ENCODE measurements at regions not wholly inside any gene's neighbourhood (a gene's known extent, or its start where the extent isn't known, plus 50 kb on each side); places are given as distances from the start of the nearest gene placed in this dataset.

GRCh38 chr4:41318839-41319530 is 62.3 kb downstream of the UCHL1 start:
- in situ Hi-C loops (cut with MboI): no loop called here
- H3K9ac ChIP-seq: no peak overlapping the region

GRCh38 chr4:41319553-41319952 is 62.8 kb downstream of the UCHL1 start:
- Histone ChIP-seq H3F3A (ENCODE audit: insufficient read depth) (no peaks in the 10 kb centered on the region), H3K4me2 (ENCODE audit: unreplicated experiment) (no peak overlapping the region), H3K27ac (no peak overlapping the region), H3K36me3 (ENCODE audit: low read depth) (no peaks in the 10 kb centered on the region), H3K27me3 (replicated peaks; ENCODE audit: insufficient read depth) (no peaks in the 10 kb centered on the region; the same call in 1 of the 2 replicates), H3K9me2 (ENCODE audit: insufficient read depth) (no peaks in the 10 kb centered on the region), H3K4me1 (ENCODE audit: insufficient read depth) (no peaks in the 10 kb centered on the region), H3K9me3 (ENCODE audit: low read depth) (no peaks in the 10 kb centered on the region), H3K79me2 (ENCODE audit: insufficient read depth) (no peaks in the 10 kb centered on the region), H4K20me1 (ENCODE audit: insufficient read depth) (no peaks in the 10 kb centered on the region), H3K9ac (no peak overlapping the region), H2AFZ (no peak overlapping the region), H3K4me3 (no peak overlapping the region)
- 31 to 44% methylated on average over 5 of the region's 5 CpGs for WGBS, 2 experiments (ENCODE audit: low coverage in 1 of 2, low lambda C conversion rate in 2 of 2, missing lambda C conversion rate in 2 of 2)
- no peak for TF ChIP-seq EZH2 (IDR thresholded peaks at IDR 0.05; ENCODE audit: insufficient read depth, poor library complexity, severe bottlenecking)
- no peak for TF ChIP-seq EZH2phosphoT487 (IDR thresholded peaks at IDR 0.05; ENCODE audit: insufficient read depth, low read depth)
- DNase-seq: no peak
- in situ Hi-C loops (cut with MboI): no loop called here

More at GRCh38 chr4:41318839-41319530, 62.3 kb downstream of the UCHL1 start:
- Histone ChIP-seq H4K20me1 (ENCODE audit: insufficient read depth) (no peaks in the 10 kb centered on the region), H3K36me3 (ENCODE audit: low read depth) (no peaks in the 10 kb centered on the region), H2AFZ (no peak overlapping the region), H3K9me3 (ENCODE audit: low read depth) (no peaks in the 10 kb centered on the region), H3K79me2 (ENCODE audit: insufficient read depth) (no peaks in the 10 kb centered on the region), H3K9me2 (ENCODE audit: insufficient read depth) (no peaks in the 10 kb centered on the region), H3K4me1 (ENCODE audit: insufficient read depth) (no peaks in the 10 kb centered on the region), H3F3A (ENCODE audit: insufficient read depth) (no peaks in the 10 kb centered on the region), H3K4me2 (ENCODE audit: unreplicated experiment) (no peak overlapping the region), H3K27me3 (replicated peaks; ENCODE audit: insufficient read depth) (no peaks in the 10 kb centered on the region; the same call in 1 of the 2 replicates), H3K4me3 (no peak overlapping the region), H3K27ac (no peak overlapping the region)
- peak; percentile 52 for DNase-seq
- TF ChIP-seq EZH2phosphoT487 (IDR thresholded peaks at IDR 0.05; ENCODE audit: insufficient read depth, low read depth) (no peak), EZH2 (IDR thresholded peaks at IDR 0.05; ENCODE audit: insufficient read depth, poor library complexity, severe bottlenecking) (no peak)
- 59 to 68% methylated on average over 6 of the region's 6 CpGs for WGBS, 2 experiments (ENCODE audit: low coverage in 1 of 2, low lambda C conversion rate in 2 of 2, missing lambda C conversion rate in 2 of 2)

- no peak for DNase-seq
- no peak overlapping the region for H3K27ac ChIP-seq
- 59 to 60% methylated on average over 1 of the region's 1 CpG for WGBS, 2 experiments (ENCODE audit: low coverage in 1 of 2, low lambda C conversion rate in 2 of 2, missing lambda C conversion rate in 2 of 2)
Measured at GRCh38 chr4:41320278-41320677, 63.5 kb downstream of the UCHL1 start.

GRCh38 chr4:41320786-41321185 is 64.1 kb downstream of the UCHL1 start:
- in situ Hi-C loops (cut with MboI): no loop called here
- no peaks in the 10 kb centered on the region for H3K36me3 ChIP-seq (ENCODE audit: low read depth)
- no peaks in the 10 kb centered on the region; the same call in 1 of the 2 replicates for H3K27me3 ChIP-seq (replicated peaks; ENCODE audit: insufficient read depth)
- no peak for TF ChIP-seq EZH2 (IDR thresholded peaks at IDR 0.05; ENCODE audit: insufficient read depth, poor library complexity, severe bottlenecking)
- TF ChIP-seq EZH2phosphoT487 (IDR thresholded peaks at IDR 0.05; ENCODE audit: insufficient read depth, low read depth): no peak
- H3F3A ChIP-seq (ENCODE audit: insufficient read depth): no peaks in the 10 kb centered on the region
- no peaks in the 10 kb centered on the region for H3K9me3 ChIP-seq (ENCODE audit: low read depth)
- DNase-seq: no peak
- WGBS, 2 experiments (ENCODE audit: low coverage in 1 of 2, low lambda C conversion rate in 2 of 2, missing lambda C conversion rate in 2 of 2): 23 to 47% methylated on average over 1 of the region's 1 CpG
- no peak overlapping the region for H2AFZ ChIP-seq
- H3K4me2 ChIP-seq (ENCODE audit: unreplicated experiment): no peak overlapping the region
- H3K79me2 ChIP-seq (ENCODE audit: insufficient read depth): no peaks in the 10 kb centered on the region
- H3K9ac ChIP-seq: no peak overlapping the region
- H3K4me3 ChIP-seq: no peak overlapping the region
- H4K20me1 ChIP-seq (ENCODE audit: insufficient read depth): no peaks in the 10 kb centered on the region
- H3K27ac ChIP-seq: no peak overlapping the region
- no peaks in the 10 kb centered on the region for H3K9me2 ChIP-seq (ENCODE audit: insufficient read depth)
- H3K4me1 ChIP-seq (ENCODE audit: insufficient read depth): no peaks in the 10 kb centered on the region

More at GRCh38 chr4:41320278-41320677, 63.5 kb downstream of the UCHL1 start:
- Histone ChIP-seq H3F3A (ENCODE audit: insufficient read depth) (no peaks in the 10 kb centered on the region), H3K36me3 (ENCODE audit: low read depth) (no peaks in the 10 kb centered on the region), H3K27me3 (replicated peaks; ENCODE audit: insufficient read depth) (no peaks in the 10 kb centered on the region; the same call in 1 of the 2 replicates), H2AFZ (no peak overlapping the region), H3K4me2 (ENCODE audit: unreplicated experiment) (no peak overlapping the region), H3K79me2 (ENCODE audit: insufficient read depth) (no peaks in the 10 kb centered on the region), H3K4me3 (no peak overlapping the region), H3K9ac (no peak overlapping the region), H3K4me1 (ENCODE audit: insufficient read depth) (no peaks in the 10 kb centered on the region), H4K20me1 (ENCODE audit: insufficient read depth) (no peaks in the 10 kb centered on the region), H3K9me3 (ENCODE audit: low read depth) (no peaks in the 10 kb centered on the region), H3K9me2 (ENCODE audit: insufficient read depth) (no peaks in the 10 kb centered on the region)
- in situ Hi-C loops (cut with MboI): no loop called here
- TF ChIP-seq EZH2phosphoT487 (IDR thresholded peaks at IDR 0.05; ENCODE audit: insufficient read depth, low read depth): no peak
- TF ChIP-seq EZH2 (IDR thresholded peaks at IDR 0.05; ENCODE audit: insufficient read depth, poor library complexity, severe bottlenecking): no peak
